Thyroid gland (tissue), 4 donors: ENCODE measurements at regions not wholly inside any gene's neighbourhood (a gene's known extent, or its start where the extent isn't known, plus 50 kb on each side); places are given as distances from the start of the nearest gene placed in this dataset.

ENCODE experiments used
- CTCF ChIP-seq, 6 experiments: fragments of 200-600 bp in 3 of 6; fragments of 450-650 bp in 3 of 6; sonication (generic) in 3 of 6; IDR thresholded peaks; one replicate each; pipeline ENCODE4 v1.5.1; 2016 to 2019; ENCODE audit warnings: antibody characterized with exemption in 6 of 6, mild to moderate bottlenecking in 2 of 6, inconsistent platforms in 1 of 6, moderate library complexity in 1 of 6
- POLR2A ChIP-seq, 2 donors: fragments of 450-650 bp; IDR thresholded peaks; one replicate each; pipeline ENCODE4 v1.6.1; 2017; ENCODE audit warnings: antibody characterized with exemption in 2 of 2, mild to moderate bottlenecking in 2 of 2, moderate library complexity in 1 of 2

- TF ChIP-seq CTCF (IDR thresholded peaks at IDR 0.05) (no peak), POLR2A (IDR thresholded peaks at IDR 0.05) (no peak)
Observed at GRCh38 chr18:6579486-6579885, 150.0 kb upstream of the ARHGAP28 start.
